22Rv1 (cell line): ENCODE measurements at regions not wholly inside any gene's neighbourhood (a gene's known extent, or its start where the extent isn't known, plus 50 kb on each side); places are given as distances from the start of the nearest gene placed in this dataset.
A peak's percentile ranks its signal among the peaks of the same experiment; 100 is the strongest.

Experiments
- H3K27ac ChIP-seq: fragments of 450-650 bp; 2 replicates; pipeline ENCODE4 v1.5.1; 2017
- CTCF ChIP-seq: fragments of 450-650 bp; IDR thresholded peaks from 2 replicates; pipeline ENCODE4 v1.5.1; 2017; ENCODE audit warnings: mild to moderate bottlenecking
- ZFX ChIP-seq: fragments of 450-650 bp; IDR thresholded peaks from 2 replicates; pipeline ENCODE4 v1.6.1; 2017; ENCODE audit warnings: antibody characterized with exemption, borderline replicate concordance

DNA sequence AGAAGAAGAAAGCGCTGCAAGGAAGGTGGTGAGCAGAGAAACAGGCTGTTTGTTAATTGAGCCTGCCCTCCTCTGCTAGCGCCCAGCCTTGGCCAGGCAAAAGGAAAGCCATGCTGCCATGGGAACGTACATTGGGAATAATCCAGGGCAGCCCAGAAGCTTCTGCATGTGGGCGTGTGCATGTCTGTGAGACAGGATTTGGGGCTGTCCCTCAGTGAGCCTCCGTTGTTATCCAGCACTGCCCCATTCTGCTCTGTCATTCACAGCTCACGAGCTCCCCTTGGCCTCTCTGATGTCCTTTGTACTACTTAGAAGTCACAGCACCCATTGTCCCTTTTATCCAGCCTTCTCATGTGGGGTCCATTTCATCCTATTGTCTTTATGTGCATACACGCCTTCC, 239.1 kb upstream of the ROPN1 start:
- TF ChIP-seq ZFX: no peak
- TF ChIP-seq CTCF: no peak

GRCh38 chr3:124234852-124235252, 242.9 kb upstream of the ROPN1 start:
- no peak for TF ChIP-seq ZFX
- no peak for TF ChIP-seq CTCF
- no peak overlapping the region for H3K27ac ChIP-seq

More for the DNA sequence above, 239.1 kb upstream of the ROPN1 start:
- H3K27ac ChIP-seq: no peak overlapping the region

GRCh38 chr3:124235446-124235845, 243.5 kb upstream of the ROPN1 start:
- TF ChIP-seq ZFX (no peak), CTCF (no peak)
- H3K27ac ChIP-seq: no peak overlapping the region

GRCh38 chr3:124243177-124243859, 251.4 kb upstream of the ROPN1 start:
- no peak overlapping the region for H3K27ac ChIP-seq
- TF ChIP-seq ZFX (no peak), CTCF (no peak)

DNA sequence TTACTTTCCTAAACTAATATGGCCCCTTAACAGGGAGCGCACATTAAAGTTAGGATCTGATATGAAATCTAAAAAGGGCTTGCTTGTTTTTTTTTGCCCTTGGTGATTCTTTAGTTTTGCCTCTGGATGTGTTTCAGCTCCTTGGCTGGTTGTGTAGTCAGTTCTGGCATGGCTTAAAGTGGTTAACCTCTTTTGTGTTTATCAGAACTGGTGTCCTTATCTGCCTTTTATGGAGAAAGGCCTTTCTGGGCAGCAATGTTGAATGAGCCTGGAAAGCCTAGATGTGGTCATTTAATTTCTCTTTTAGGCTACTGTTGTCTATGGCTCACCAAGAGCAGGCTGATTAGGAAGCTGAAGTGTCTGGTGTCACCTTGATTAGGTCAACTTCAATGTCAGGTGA, 254.5 kb upstream of the ROPN1 start:
- TF ChIP-seq CTCF (no peak), ZFX (no peak)
- no peak overlapping the region for H3K27ac ChIP-seq

DNA sequence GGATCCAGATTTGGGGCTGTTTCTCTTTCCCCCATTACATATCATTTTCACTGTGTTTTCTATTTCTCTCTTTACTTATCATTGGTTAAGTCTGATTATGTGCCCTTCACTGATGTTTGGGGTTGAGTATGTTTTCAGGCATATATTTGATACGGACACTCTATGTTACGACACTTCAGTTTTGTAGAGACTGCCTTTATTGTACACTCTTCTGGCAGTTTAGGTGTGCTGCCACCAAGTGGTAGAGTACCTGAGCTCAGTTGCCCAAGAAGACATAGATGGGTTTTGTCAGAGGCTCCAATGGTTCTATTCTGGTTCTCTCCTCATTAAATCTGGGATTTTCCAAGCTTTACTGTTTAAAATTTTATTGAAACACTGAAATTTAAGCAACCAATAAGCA, 255.0 kb upstream of the ROPN1 start:
- no peak overlapping the region for H3K27ac ChIP-seq
- TF ChIP-seq CTCF (peak; percentile 76), ZFX (no peak)

- TF ChIP-seq CTCF: no peak
- no peak for TF ChIP-seq ZFX
- H3K27ac ChIP-seq: no peak overlapping the region
Observed at GRCh38 chr3:124248471-124249028, 256.6 kb upstream of the ROPN1 start.
